ENCODE measurements at regions not wholly inside any gene's neighbourhood (a gene's known extent, or its start where the extent isn't known, plus 50 kb on each side); places are given as distances from the start of the nearest gene placed in this dataset.
"Not testable (repeated sequence)": the region's sequence is repeated elsewhere in the genome, so short reads cannot be mapped to it uniquely, and the experiment has no call there.

GRCh38 chr11:109933126-109933525 is 160.1 kb upstream of the ZC3H12C start:
- DNase-seq (ENCODE audit: low read depth, low spot score), result no peak

DNA sequence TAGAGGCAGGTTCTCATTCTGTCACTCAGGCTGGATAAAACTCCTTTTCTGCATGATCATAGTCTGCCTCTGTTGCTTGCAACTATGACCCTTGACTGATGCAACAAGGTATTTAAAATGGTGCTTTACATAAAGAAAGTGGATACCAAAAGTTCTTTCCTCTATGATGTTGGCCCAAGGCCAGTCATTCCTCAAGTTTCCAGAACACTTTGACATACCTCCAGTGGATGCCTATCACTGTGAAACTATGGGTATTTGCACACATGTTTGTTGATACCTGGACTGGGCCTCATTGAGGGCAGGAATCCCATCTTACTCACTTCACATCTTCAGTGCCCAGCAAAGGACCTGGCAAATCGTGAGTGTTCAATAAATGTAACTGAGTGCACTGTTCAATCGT is 159.0 kb upstream of the ZC3H12C start:
- no peak for DNase-seq (ENCODE audit: low read depth, low spot score)

DNA sequence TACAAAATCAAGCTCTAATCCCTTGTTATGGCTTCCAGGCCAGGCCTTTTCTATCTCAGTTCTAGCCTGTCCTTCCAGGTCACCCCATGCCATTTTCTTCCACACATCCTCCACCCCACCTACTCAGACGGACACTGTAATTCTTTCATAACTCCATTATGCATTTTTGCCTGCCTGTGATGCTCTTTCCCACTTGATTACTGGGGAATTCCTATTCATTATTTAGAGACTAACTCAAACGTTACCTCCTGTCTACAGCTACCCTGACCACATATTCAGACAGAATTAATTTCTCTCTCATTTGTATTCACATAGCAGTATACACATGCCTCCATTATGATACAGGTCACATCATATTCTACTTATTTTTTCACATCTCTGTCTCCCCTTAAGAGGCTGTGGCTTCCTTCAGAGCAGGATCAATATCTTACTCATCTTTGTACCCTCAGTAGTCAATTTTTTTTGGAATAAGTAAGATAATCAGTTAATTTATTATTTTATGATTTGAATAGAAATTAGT is 156.5 kb upstream of the ZC3H12C start:
- no peak for DNase-seq (ENCODE audit: low read depth, low spot score)

- DNase-seq (ENCODE audit: low read depth, low spot score), result no peak
These were observed 155.2 kb upstream of the ZC3H12C start for GRCh38 chr11:109937968-109938367.

DNA sequence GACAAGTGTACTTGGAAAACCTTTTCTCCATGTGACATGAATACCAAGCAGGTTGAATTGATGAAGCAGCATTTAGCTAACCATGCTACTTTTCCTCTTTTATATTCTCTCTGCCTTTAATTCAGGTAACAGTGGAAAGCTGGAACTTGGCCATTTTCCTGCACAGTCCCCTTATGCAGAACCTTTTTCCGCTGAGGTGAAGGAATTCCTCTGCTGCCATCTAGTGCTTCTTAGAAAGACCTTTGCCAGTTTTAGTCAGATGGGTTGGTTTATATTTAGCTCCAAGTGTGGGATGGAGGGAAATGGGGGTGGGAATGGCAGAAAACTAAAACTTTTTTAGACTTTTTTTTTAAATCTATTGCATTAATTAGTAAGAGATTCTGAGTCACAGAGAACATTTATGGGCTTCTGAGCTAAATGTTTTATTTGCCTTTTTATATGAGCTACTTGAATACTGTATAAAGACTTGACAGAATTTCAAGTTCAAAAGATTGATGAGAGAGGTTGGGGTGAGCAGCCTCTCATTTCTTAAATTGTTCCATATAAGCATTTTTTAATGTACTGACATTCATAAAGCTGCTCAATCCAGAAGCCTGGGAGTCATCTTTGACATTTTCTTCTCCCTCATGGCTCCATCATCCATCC is 153.9 kb upstream of the ZC3H12C start:
- peak; percentile 42 for DNase-seq (ENCODE audit: low read depth, low spot score)

DNA sequence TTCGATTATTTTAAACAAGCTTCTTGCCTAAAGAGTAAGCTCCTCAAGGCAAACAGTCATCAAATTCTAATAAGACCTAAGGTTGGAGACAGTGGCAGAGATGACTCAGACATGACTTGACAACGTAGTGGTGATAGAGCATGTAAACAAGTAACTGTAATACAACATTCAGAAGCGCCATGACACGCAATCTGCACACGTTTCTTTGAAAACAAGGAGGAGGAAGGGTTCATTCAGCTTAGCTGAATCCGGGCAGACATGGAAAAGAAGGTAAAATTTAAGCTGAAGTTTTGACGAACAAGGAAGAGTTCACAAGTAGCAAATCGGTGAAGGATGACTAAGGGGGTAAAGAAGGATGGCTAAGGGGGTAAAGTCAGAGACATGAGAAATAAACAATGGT is 152.4 kb upstream of the ZC3H12C start:
- no peak for DNase-seq (ENCODE audit: low read depth, low spot score)

- DNase-seq (ENCODE audit: low read depth, low spot score), result no peak
These were observed 147.4 kb upstream of the ZC3H12C start for GRCh38 chr11:109945626-109946321.

- peak; percentile 47 for DNase-seq (ENCODE audit: low read depth, low spot score)
These were observed 146.8 kb upstream of the ZC3H12C start for GRCh38 chr11:109946322-109946846.

GRCh38 chr11:109954534-109954933 is 138.7 kb upstream of the ZC3H12C start:
- no peak for DNase-seq (ENCODE audit: low read depth, low spot score)

DNA sequence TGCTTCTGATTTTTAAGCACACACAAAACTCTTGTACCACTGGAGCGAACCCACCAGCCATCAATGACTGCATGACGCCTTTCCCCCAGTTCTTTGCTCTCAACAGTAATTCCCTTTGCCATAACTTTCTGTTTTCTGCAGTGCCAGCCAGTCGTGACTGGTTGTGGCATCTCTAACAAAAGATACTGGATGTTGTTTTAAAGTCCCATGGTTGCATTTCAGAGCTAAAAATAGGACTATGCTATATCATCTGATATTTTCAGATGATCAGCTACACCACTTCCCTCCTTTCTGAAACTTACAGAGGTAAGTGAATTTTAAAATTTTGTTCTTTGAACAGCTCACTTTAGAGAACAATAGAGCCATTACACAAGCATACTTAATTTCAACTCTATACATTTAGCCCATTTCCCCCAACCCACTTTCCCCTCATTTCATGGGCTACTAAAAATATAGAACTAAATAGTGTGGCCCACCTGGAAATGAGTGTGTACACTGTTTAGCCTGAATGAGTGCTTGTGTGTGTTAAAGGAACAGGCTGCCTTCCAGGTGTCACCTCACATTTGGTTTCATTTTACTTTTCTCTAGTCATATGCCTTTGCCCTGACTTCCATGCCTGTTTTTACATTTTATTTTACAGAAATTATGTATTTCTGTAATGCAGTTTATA is 136.9 kb upstream of the ZC3H12C start:
- DNase-seq (ENCODE audit: low read depth, low spot score), result no peak

DNA sequence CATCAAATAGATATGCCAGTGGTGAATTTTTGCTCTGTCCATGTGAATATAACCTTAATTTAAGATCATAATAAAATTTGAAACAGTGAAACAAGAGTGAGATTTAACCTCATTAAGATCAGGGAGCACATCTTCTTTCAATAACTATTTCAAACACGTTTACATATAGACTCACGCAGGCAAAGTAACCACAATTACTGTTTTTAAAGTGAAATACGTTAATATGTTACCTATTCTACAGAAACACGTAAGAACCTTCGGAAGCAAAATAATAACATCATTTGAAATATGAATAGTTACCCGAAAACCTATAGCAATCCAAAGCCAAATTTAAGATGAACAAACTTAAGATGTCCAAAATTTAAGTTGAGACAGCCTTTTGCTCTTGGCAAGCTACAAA is 136.2 kb upstream of the ZC3H12C start:
- no peak for DNase-seq (ENCODE audit: low read depth, low spot score)

DNA sequence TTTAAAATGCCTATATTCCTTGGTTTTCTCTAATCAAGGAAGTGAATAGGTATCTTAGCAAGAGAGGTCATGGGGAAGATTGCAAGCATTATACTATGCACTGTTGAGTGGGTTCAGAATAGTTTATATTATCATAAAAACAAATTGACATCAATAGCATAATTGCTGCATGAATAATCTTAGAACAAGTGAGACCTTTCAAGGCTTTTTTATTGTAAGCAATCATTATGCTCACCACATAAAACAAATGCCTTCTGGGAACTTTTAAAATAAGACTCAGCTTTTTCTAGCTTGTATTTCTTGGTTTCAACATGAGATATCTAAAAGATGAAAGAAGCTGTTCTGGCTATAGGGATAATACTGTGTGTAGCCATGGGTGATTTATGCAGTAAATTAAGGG is 135.6 kb upstream of the ZC3H12C start:
- DNase-seq (ENCODE audit: low read depth, low spot score), result no peak

DNA sequence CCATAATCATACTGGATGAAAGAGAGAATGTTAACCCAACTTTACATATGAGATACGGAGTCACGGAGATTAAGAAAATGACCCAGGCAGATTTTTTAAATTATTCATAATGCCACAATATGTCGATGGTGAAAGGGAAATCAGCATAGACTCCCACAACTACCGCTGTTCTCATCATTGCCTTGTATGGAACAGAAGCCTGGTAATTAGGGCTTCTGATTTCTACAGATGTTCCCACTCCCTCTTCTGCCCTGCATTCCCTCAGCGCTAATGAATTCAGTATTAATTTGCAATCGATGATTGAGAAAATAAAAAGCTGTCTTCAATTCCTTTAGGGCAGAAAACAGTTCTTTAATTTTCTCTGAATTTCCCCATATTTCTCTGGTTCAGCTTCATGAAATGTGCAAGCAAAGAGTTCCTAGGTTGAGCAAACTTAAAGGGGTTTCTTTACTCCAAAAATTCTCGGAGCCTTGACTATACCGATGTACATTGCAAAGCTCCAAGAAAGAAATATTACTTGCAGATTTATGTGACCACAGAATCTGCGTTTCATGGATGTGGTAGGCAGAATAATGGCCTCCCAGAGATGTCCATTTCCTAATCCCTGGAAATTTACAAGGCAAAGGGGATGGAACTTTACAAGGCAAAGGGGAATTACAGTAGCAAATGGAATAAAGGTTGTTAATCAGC is 134.9 kb upstream of the ZC3H12C start:
- no peak for DNase-seq (ENCODE audit: low read depth, low spot score)

GRCh38 chr11:109958821-109959166 is 134.4 kb upstream of the ZC3H12C start:
- DNase-seq (ENCODE audit: low read depth, low spot score), result no peak

- DNase-seq (ENCODE audit: low read depth, low spot score), result peak; percentile 15
These were observed 132.4 kb upstream of the ZC3H12C start for GRCh38 chr11:109960831-109961230.

DNA sequence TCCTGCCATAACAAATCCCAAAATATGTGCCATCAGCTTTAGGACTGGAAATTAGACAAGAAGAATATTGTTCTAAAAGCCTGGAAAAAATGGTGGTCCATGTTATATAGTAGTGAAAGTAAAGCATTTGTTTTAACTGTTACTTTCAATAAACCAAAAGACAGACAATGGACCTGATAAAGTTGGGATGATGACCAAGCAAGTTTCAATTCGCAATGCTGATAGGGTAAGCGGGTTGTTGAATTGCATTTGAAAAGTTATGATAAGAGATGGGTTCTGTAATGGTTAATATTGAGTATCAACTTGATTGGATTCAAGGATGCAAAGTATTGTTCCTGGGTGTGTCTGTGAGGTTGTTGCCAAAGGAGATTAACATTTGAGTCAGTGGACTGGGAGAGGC is 131.9 kb upstream of the ZC3H12C start:
- DNase-seq (ENCODE audit: low read depth, low spot score), result no peak

- no peak for DNase-seq (ENCODE audit: low read depth, low spot score)
These were observed 130.1 kb upstream of the ZC3H12C start for GRCh38 chr11:109963101-109963500.

GRCh38 chr11:109964487-109964886 is 128.7 kb upstream of the ZC3H12C start:
- no peak for DNase-seq (ENCODE audit: low read depth, low spot score)

GRCh38 chr11:109965445-109965844 is 127.7 kb upstream of the ZC3H12C start:
- DNase-seq (ENCODE audit: low read depth, low spot score), result not testable (repeated sequence)

DNA sequence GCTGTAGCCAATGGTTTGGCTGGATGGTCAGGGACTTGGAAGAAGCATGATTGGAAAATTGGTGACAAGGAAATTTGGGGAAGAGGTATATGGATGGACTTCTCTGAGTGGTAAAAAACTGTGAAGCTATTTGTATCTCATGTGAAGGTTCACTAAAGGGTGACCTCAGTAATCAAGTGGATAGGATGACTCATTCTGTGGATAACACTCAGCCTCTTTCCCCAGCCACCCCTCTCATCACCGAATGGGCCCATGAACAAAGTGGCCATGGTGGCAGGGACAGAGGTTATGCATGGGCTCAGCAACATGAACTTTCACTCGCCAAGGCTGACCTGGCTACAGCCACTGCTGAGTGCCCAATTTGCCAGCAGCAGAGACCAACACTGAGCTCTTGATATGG is 127.3 kb upstream of the ZC3H12C start:
- not testable (repeated sequence) for DNase-seq (ENCODE audit: low read depth, low spot score)

DNA sequence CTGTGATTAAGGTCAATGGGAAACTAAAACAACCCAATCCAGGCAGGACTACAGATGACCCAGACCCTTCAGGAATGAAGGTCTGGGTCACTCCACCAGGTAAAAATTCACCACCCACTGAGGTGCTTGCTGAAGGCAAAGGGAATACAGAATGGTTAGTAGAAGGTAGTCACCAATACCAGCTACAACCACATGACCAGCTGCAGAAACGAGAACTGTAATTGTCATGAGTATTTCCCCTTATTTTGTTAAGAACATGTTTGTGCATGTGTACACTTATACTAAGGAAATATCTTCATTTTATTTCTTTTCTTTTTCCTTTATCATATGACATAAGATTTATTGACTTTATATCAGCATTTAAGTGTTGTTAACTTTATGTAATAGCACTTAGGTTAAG is 126.1 kb upstream of the ZC3H12C start:
- not testable (repeated sequence) for DNase-seq (ENCODE audit: low read depth, low spot score)

DNA sequence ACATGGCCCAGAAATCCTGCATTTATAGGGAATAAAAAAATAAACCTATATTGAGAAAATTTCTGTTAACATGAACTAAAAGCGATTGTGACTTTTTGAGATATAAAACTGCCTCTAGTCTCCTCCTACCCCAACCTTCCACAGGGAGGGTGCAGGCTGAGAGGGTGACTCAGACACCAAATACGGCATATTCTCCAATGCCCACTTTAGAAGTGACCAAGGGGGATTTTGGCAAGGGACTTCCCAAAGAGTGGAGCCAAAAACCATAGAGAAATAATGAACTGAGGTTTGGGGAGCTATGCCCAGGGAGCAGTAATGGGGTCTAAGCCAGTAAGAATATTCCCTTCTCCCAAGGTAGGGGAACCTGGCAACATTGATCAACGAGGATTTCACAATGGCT is 124.9 kb upstream of the ZC3H12C start:
- no peak for DNase-seq (ENCODE audit: low read depth, low spot score)

All from iPS DF 19.7 (cell line).